SU-DHL-6 (cell line): ENCODE measurements at regions not wholly inside any gene's neighbourhood (a gene's known extent, or its start where the extent isn't known, plus 50 kb on each side); places are given as distances from the start of the nearest gene placed in this dataset.

Experiments
- CTCF ChIP-seq: fragments of 200-600 bp; sonication (generic); IDR thresholded peaks from one replicate; pipeline ENCODE4 v1.5.1; 2017; ENCODE audit warnings: antibody characterized with exemption, mild to moderate bottlenecking, low read length, moderate library complexity; ENCODE audit not compliant: insufficient read depth, poor library complexity, severe bottlenecking
- EZH2phosphoT487 ChIP-seq: fragments of 200-600 bp; sonication (generic), shearing (Covaris generic); conservative IDR thresholded peaks from 2 replicates; pipeline ENCODE4 v1.6.1; 2018; ENCODE audit warnings: mild to moderate bottlenecking, antibody characterized with exemption, low read length, moderate library complexity, mixed read lengths

- TF ChIP-seq CTCF (no peak), EZH2phosphoT487 (no peak)
Observed at GRCh38 chr11:87767615-87768014, 407.6 kb downstream of the RAB38 start.
